Psoas muscle (tissue), 7 donors: ENCODE measurements at regions not wholly inside any gene's neighbourhood (a gene's known extent, or its start where the extent isn't known, plus 50 kb on each side); places are given as distances from the start of the nearest gene placed in this dataset.

Source experiments
- ATAC-seq, 4 donors: fragments of 200-7000 bp; cut with Tn5 transposase; one replicate each; pipeline ENCODE4 v1.9.1; 2020; ENCODE audit warnings: moderate library complexity in 3 of 4, mild to moderate bottlenecking in 2 of 4
- DNase-seq, 2 donors: peaks; one replicate each; pipeline ENCODE4 v3.0.0-alpha.2; 2020
- H3K27ac ChIP-seq: fragments of 200-600 bp; one replicate; pipeline ENCODE4 v1.8.0; 2022
- H3K27me3 ChIP-seq, 3 donors: fragments of 200-600 bp in 1 of 3; one replicate each; pipeline versions ENCODE4 v1.6.1 to v1.8.0; 2013 to 2022; ENCODE audit warnings: low read length in 2 of 3, mild to moderate bottlenecking in 2 of 3, moderate library complexity in 1 of 3; ENCODE audit not compliant: insufficient read depth in 3 of 3
- H3K36me3 ChIP-seq, 2 donors: fragments of 200-600 bp in 1 of 2; one replicate each; pipeline versions ENCODE4 v1.6.1 to v1.8.0; 2013 to 2022; ENCODE audit warnings: low read depth in 1 of 2, mild to moderate bottlenecking in 1 of 2, moderate library complexity in 1 of 2; ENCODE audit not compliant: insufficient read depth in 1 of 2
- H3K4me1 ChIP-seq: fragments of 200-600 bp; one replicate; pipeline ENCODE4 v1.8.0; 2022
- H3K4me3 ChIP-seq: fragments of 200-600 bp; one replicate; pipeline ENCODE4 v1.8.0; 2022; ENCODE audit warnings: mild to moderate bottlenecking
- H3K9me3 ChIP-seq: fragments of 200-600 bp; one replicate; pipeline ENCODE4 v1.8.0; 2022
- WGBS, 3 donors: extraction: QIAGEN DNeasy Blood & Tissue Kit; methylation state at CpG; one replicate each; pipeline versions ENCODE4 v1.1.6 to v1.1.7; 2013; 5-methylcytosine and 5-hydroxymethylcytosine counted together
- intact Hi-C, 2 donors: fragments of 100-400 bp; cut with DNase I; formaldehyde crosslinking; loops; one replicate each; pipeline versions ENCODE4 v1.11.0 to v1.14.2; 2022
- TF ChIP-seq, protein P1 (sequence below): fragments of 200-600 bp; IDR thresholded peaks from one replicate; pipeline ENCODE4 v1.8.0; 2022; ENCODE audit warnings: antibody characterized with exemption
- donor health status: healthy with polysubstance abuse.
- donor health status: DM: no; HTN: no; CAD: no; lungs with moderate emphysema.
- donor health status: Bipolar disorder and iron deficiency.
- donor health status: healthy.
- donor health status: DM: yes; HTN: yes; CAD: no.
- donor health status: DM: no; HTN: no; CAD: no.
- donor health status: DM: yes; HTN: yes; CAD: no.

DNA sequence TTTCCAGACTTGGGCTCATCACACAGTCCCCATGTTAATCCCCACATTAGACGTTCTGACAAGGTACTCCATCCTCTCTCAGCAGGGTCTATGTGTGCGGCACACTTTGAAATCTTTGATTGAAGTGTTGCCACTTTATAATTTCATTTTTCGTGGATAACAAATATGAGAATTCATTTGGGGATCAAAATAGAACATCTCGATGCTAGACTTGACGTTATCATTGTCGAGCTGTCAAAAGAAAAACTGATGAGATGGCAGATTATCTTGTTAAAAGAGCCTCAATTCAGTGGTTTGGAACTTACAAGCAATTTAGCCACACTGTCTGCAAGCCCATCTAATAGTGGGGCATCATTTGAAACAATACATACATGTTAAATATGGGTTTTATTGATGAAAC, 91.2 kb upstream of the SULT1C3 start:
- TF ChIP-seq, protein P1, sequence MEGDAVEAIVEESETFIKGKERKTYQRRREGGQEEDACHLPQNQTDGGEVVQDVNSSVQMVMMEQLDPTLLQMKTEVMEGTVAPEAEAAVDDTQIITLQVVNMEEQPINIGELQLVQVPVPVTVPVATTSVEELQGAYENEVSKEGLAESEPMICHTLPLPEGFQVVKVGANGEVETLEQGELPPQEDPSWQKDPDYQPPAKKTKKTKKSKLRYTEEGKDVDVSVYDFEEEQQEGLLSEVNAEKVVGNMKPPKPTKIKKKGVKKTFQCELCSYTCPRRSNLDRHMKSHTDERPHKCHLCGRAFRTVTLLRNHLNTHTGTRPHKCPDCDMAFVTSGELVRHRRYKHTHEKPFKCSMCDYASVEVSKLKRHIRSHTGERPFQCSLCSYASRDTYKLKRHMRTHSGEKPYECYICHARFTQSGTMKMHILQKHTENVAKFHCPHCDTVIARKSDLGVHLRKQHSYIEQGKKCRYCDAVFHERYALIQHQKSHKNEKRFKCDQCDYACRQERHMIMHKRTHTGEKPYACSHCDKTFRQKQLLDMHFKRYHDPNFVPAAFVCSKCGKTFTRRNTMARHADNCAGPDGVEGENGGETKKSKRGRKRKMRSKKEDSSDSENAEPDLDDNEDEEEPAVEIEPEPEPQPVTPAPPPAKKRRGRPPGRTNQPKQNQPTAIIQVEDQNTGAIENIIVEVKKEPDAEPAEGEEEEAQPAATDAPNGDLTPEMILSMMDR = no peak
- no peak for DNase-seq
- Histone ChIP-seq H3K36me3 (no peaks in the 10 kb centered on the region), H3K9me3 (no peaks in the 10 kb centered on the region), H3K27ac (no peak overlapping the region), H3K27me3 (peaks cover 0 to 2% (median 0%) of the 10 kb centered on the region in 3 donors), H3K4me1 (no peaks in the 10 kb centered on the region), H3K4me3 (no peak overlapping the region)
- WGBS, 3 donors = 73 to 84% (median 76%) methylated on average over 6 of the region's 6 CpGs
- no peak for ATAC-seq
- intact Hi-C loops = no loop called here

- DNase-seq = no peak
- intact Hi-C loops = no loop called here
These were observed 85.3 kb upstream of the SULT1C3 start for GRCh38 chr2:108154366-108155061.

DNA sequence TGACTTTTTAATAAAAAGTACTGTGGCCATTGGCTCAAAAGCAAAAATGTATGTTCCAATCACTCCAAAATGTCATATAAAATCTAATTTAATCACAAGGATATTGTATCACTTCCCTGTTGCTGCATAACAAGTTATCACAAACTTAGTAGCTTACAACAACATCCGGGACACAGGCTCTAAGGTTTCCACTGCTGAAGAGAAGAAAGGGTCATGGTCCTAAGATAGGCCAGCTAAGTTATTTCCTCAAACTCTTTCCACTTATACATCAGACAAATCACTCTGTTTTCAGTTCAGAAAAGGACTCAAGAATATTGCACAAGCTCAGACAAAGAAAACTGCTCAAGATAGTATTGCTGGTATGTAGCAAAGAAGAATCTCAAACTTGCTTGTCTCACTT, 78.5 kb upstream of the SULT1C3 start:
- Histone ChIP-seq H3K9me3 (no peaks in the 10 kb centered on the region), H3K4me3 (no peak overlapping the region), H3K27ac (no peak overlapping the region), H3K36me3 (no peaks in the 10 kb centered on the region), H3K27me3 (no peaks in the 10 kb centered on the region), H3K4me1 (no peaks in the 10 kb centered on the region)
- TF ChIP-seq, protein P1 = no peak
- DNase-seq = no peak
- 82 to 100% (median 85%) methylated on average over 1 of the region's 1 CpG for WGBS, 3 donors
- intact Hi-C loops = no loop called here
- ATAC-seq = no peak

More at GRCh38 chr2:108154366-108155061, 85.3 kb upstream of the SULT1C3 start:
- H3K4me3 ChIP-seq = no peak overlapping the region
- no peaks in the 10 kb centered on the region for H3K4me1 ChIP-seq
- peaks cover 0 to 2% (median 0%) of the 10 kb centered on the region in 3 donors for H3K27me3 ChIP-seq
- H3K27ac ChIP-seq = no peak overlapping the region
- TF ChIP-seq, protein P1 = no peak
- H3K36me3 ChIP-seq = no peaks in the 10 kb centered on the region
- H3K9me3 ChIP-seq = no peaks in the 10 kb centered on the region
- no peak for ATAC-seq
- WGBS, 3 donors = 55 to 57% (median 56%) methylated on average over 6 of the region's 6 CpGs

GRCh38 chr2:108164318-108164717, 75.5 kb upstream of the SULT1C3 start:
- no peaks in the 10 kb centered on the region for H3K27me3 ChIP-seq
- intact Hi-C loops = no loop called here
- TF ChIP-seq, protein P1 = no peak
- DNase-seq = no peak
- no peaks in the 10 kb centered on the region for H3K36me3 ChIP-seq
- H3K9me3 ChIP-seq = no peaks in the 10 kb centered on the region
- H3K4me1 ChIP-seq = no peaks in the 10 kb centered on the region
- no peak for ATAC-seq
- WGBS, 3 donors = 39 to 45% (median 43%) methylated on average over 2 of the region's 2 CpGs
- H3K4me3 ChIP-seq = no peak overlapping the region
- H3K27ac ChIP-seq = no peak overlapping the region

GRCh38 chr2:108165729-108166128, 74.0 kb upstream of the SULT1C3 start:
- 26 to 31% (median 30%) methylated on average over 4 of the region's 4 CpGs for WGBS, 3 donors
- H3K27ac ChIP-seq = no peak overlapping the region
- no peaks in the 10 kb centered on the region for H3K36me3 ChIP-seq
- no peak for ATAC-seq
- H3K4me3 ChIP-seq = no peak overlapping the region
- intact Hi-C loops = no loop called here
- H3K27me3 ChIP-seq = no peaks in the 10 kb centered on the region
- H3K9me3 ChIP-seq = no peaks in the 10 kb centered on the region
- TF ChIP-seq, protein P1 = no peak
- no peaks in the 10 kb centered on the region for H3K4me1 ChIP-seq
- no peak for DNase-seq
